ENCODE measurements at regions not wholly inside any gene's neighbourhood (a gene's known extent, or its start where the extent isn't known, plus 50 kb on each side); places are given as distances from the start of the nearest gene placed in this dataset.

DNA sequence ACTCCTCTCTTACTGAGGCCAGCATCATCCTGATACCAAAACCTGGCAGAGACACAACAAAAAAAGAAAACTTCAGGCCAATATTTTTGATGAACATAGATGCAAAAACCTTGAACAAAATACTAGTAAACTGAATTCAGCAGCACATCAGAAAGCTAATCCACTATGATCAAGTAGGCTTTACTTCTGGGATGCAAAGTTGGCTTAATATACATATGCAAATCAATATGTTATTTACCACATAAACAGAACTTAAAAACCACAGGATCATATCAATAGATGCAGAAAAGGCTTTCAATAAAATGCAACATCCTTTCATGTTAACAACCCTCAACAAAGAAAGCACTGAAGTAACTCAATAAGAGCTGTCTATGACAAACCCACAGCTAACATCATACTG, 414.5 kb upstream of the MCTP2 start:
- Histone ChIP-seq H3K4me3 (no peak overlapping the region), H3K9me3 (no peaks in the 10 kb centered on the region), H3K4me1 (ENCODE audit: low read depth) (no peaks in the 10 kb centered on the region), H3K36me3 (ENCODE audit: low read depth) (no peaks in the 10 kb centered on the region)
- intact Hi-C loops (cut with DNase I, micrococcal nuclease): no loop called here
- TF ChIP-seq, protein P1, sequence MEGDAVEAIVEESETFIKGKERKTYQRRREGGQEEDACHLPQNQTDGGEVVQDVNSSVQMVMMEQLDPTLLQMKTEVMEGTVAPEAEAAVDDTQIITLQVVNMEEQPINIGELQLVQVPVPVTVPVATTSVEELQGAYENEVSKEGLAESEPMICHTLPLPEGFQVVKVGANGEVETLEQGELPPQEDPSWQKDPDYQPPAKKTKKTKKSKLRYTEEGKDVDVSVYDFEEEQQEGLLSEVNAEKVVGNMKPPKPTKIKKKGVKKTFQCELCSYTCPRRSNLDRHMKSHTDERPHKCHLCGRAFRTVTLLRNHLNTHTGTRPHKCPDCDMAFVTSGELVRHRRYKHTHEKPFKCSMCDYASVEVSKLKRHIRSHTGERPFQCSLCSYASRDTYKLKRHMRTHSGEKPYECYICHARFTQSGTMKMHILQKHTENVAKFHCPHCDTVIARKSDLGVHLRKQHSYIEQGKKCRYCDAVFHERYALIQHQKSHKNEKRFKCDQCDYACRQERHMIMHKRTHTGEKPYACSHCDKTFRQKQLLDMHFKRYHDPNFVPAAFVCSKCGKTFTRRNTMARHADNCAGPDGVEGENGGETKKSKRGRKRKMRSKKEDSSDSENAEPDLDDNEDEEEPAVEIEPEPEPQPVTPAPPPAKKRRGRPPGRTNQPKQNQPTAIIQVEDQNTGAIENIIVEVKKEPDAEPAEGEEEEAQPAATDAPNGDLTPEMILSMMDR (IDR thresholded peaks at IDR 0.05): no peak
- ATAC-seq: no peak
- no peak for DNase-seq

DNA sequence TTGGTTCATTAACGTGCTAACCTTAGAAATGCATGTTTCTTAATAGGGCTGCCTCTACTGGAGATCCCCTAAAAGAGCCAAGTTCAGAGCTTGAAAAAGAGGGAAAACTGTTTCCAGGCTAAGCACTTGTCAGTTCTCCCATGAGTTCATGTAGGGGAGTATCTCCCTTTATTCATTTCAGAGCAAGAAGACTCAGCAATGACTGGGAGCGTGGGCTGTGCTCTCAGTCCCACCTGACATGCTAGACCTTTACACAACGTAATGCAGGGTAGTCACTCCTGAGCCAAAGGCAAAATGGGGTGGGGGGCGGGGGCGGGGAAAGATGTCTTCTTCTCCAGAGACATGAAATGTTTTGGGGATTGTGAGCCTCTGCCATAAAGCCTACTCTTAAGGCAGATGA, 420.1 kb upstream of the MCTP2 start:
- DNase-seq (no peak), ATAC-seq (no peak)
- H3K9me3 ChIP-seq: no peaks in the 10 kb centered on the region
- no peaks in the 10 kb centered on the region for H3K4me1 ChIP-seq (ENCODE audit: low read depth)
- intact Hi-C loops (cut with DNase I, micrococcal nuclease): no loop called here
- TF ChIP-seq, protein P1 (IDR thresholded peaks at IDR 0.05): no peak
- H3K4me3 ChIP-seq: no peak overlapping the region
- no peaks in the 10 kb centered on the region for H3K36me3 ChIP-seq (ENCODE audit: low read depth)

DNA sequence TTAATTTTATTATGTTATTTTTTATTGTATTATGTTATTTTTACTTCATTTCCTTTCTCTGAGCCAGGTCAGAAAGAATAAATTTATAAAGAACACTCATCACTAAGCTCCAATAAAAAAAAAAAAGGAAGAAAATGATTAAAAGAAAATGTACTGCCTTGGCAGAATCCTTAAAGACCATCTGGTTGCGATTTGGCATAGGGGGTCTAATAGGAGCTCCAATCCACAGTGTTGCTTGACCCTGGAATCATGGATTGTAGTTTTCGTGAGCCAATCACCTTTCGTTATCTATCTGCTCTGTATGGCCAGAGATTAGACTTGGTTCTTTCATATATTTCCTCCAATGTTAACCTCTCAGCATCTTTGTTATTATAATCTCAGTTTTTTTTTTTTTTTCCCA, 421.8 kb upstream of the MCTP2 start:
- H3K4me1 ChIP-seq (ENCODE audit: low read depth): no peaks in the 10 kb centered on the region
- H3K36me3 ChIP-seq (ENCODE audit: low read depth): no peaks in the 10 kb centered on the region
- H3K9me3 ChIP-seq: no peaks in the 10 kb centered on the region
- no peak for ATAC-seq
- H3K4me3 ChIP-seq: no peak overlapping the region
- DNase-seq: no peak
- TF ChIP-seq, protein P1 (IDR thresholded peaks at IDR 0.05): no peak
- intact Hi-C loops (cut with DNase I, micrococcal nuclease): no loop called here

DNA sequence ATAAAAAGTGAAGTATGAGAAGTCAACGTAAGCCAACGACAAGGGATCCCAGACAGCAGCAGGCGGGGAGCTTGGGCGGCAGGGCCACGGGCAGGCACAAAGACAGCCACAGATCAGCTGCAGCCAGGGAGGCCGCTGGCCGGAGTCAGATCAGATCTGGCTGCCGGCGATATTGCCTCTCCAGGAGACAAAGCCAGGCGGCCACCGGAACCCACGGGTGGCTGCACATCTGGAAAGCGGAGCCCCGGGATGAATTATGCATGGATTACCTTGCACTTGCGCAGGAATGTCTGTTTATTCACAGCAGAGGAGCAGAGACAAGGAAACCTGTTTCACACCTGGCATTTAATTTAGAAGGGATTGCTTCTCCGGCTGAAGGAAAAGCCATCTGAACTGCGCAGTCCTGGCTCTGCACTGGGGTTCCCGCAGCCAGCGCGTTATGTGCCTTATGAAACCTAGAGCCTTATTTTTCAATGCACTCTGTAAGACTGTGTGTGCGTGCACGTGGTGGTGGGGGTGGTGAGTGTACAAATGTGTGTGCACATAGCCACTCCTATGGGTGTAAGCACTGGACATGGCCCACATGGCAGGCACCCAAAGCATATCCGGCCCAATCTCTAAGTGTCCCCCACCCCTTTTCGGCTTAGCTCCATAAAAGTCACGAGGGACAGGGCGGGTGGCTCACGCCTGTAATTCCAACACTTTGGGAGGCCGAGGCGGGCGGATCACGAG, 427.8 kb upstream of the MCTP2 start:
- ATAC-seq: no peak

DNA sequence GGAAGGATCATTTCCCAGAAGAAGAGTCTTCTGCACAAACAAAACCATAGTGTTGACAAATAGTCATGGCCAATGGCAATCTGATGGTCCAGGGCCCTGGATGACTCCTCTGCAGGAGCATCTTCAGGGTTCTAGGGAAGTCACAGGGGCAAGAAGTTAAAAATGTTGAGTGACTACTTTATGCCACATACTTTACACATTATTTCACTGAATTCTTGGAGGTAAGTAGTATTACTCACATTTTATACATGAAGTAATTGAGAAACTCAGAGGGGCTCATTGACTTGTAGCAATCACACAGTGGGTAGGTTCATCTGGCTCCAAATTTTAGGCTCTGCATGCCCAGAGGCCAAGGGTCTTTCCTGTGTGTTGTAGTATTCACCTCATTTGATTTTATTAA, 430.2 kb upstream of the MCTP2 start:
- Histone ChIP-seq H3K4me3 (no peak overlapping the region), H3K4me1 (ENCODE audit: low read depth) (no peaks in the 10 kb centered on the region), H3K36me3 (ENCODE audit: low read depth) (no peaks in the 10 kb centered on the region), H3K9me3 (no peaks in the 10 kb centered on the region)
- intact Hi-C loops (cut with DNase I, micrococcal nuclease): no loop called here
- TF ChIP-seq, protein P1 (IDR thresholded peaks at IDR 0.05): no peak
- DNase-seq (no peak), ATAC-seq (no peak)

More for the DNA sequence above, 427.8 kb upstream of the MCTP2 start:
- intact Hi-C loops (cut with DNase I, micrococcal nuclease): no loop called here
- DNase-seq: no peak
- no peaks in the 10 kb centered on the region for H3K9me3 ChIP-seq
- H3K36me3 ChIP-seq (ENCODE audit: low read depth): no peaks in the 10 kb centered on the region
- no peaks in the 10 kb centered on the region for H3K4me1 ChIP-seq (ENCODE audit: low read depth)
- H3K4me3 ChIP-seq: no peak overlapping the region
- TF ChIP-seq, protein P1 (IDR thresholded peaks at IDR 0.05): no peak

DNA sequence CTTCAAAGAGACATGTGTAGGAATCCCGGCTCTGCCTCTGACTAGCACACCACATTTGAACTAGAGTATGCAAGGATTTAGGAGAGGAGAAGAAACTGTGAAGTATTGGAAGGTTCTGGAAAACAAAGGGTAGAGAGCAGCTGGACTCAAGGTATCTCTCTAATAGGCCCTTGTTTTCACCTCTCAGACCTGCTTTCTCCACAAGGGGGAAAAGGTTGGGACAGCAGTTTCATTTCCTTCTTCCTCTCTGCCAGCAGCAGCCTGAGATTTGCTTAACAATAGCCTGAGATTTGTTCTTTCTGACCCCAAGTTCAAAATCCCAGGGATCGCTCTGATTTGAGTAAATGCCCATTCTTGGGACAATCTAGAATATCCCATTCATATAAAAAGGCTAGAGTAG, 430.6 kb upstream of the MCTP2 start:
- intact Hi-C loops (cut with DNase I, micrococcal nuclease): no loop called here
- Histone ChIP-seq H3K9me3 (no peaks in the 10 kb centered on the region), H3K4me1 (ENCODE audit: low read depth) (no peaks in the 10 kb centered on the region), H3K4me3 (no peak overlapping the region), H3K36me3 (ENCODE audit: low read depth) (no peaks in the 10 kb centered on the region)
- TF ChIP-seq, protein P1 (IDR thresholded peaks at IDR 0.05): no peak
- DNase-seq (no peak), ATAC-seq (no peak)

All from mucosa of descending colon (tissue), 3 donors.